ENCODE measurements at regions not wholly inside any gene's neighbourhood (a gene's known extent, or its start where the extent isn't known, plus 50 kb on each side); places are given as distances from the start of the nearest gene placed in this dataset.

GRCh38 chr3:76652524-76652923 lies 387.4 kb upstream of the ROBO2 start:
- TF ChIP-seq, protein P1, sequence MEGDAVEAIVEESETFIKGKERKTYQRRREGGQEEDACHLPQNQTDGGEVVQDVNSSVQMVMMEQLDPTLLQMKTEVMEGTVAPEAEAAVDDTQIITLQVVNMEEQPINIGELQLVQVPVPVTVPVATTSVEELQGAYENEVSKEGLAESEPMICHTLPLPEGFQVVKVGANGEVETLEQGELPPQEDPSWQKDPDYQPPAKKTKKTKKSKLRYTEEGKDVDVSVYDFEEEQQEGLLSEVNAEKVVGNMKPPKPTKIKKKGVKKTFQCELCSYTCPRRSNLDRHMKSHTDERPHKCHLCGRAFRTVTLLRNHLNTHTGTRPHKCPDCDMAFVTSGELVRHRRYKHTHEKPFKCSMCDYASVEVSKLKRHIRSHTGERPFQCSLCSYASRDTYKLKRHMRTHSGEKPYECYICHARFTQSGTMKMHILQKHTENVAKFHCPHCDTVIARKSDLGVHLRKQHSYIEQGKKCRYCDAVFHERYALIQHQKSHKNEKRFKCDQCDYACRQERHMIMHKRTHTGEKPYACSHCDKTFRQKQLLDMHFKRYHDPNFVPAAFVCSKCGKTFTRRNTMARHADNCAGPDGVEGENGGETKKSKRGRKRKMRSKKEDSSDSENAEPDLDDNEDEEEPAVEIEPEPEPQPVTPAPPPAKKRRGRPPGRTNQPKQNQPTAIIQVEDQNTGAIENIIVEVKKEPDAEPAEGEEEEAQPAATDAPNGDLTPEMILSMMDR (IDR thresholded peaks at IDR 0.05): no peak
- TF ChIP-seq TCF7L2 (IDR thresholded peaks at IDR 0.05; ENCODE audit: low read depth, low read length) (no peak), POLR2AphosphoS5 (IDR thresholded peaks at IDR 0.05; ENCODE audit: low read depth, low read length) (no peak), REST (IDR thresholded peaks at IDR 0.05; ENCODE audit: insufficient read depth in 1 of 2, low read depth in 2 of 2, low read length in 1 of 2) (no peak), SIN3A (IDR thresholded peaks at IDR 0.05; ENCODE audit: borderline replicate concordance, insufficient read depth, low read depth, low read length) (no peak)
- in situ Hi-C loops (cut with HindIII; ENCODE audit: low pct_unique_long_range_greater_than_20kb, low sequenced_read_pairs) (no loop called here), intact Hi-C loops (cut with micrococcal nuclease; ENCODE audit: unreplicated experiment) (no loop called here)
- no peaks in the 10 kb centered on the region for H3K27me3 ChIP-seq (ENCODE audit: control insufficient read depth, insufficient read depth, low read length)
- no peak overlapping the region for H3K4me3 ChIP-seq (ENCODE audit: low read depth in 2 of 2, low read length in 2 of 2)
- no peaks in the 10 kb centered on the region for H3K36me3 ChIP-seq (ENCODE audit: control insufficient read depth, insufficient read depth, low read length)
- H3K27ac ChIP-seq (ENCODE audit: low read length): no peak overlapping the region
- ATAC-seq (no peak), DNase-seq (ENCODE audit: low read depth, low spot score) (no peak)
- H3K9me3 ChIP-seq (ENCODE audit: control insufficient read depth, insufficient read depth, low read depth, low read length): no peaks in the 10 kb centered on the region
- no TSS peak for BruUV-seq (replicated peaks)
- no peaks in the 10 kb centered on the region for H3K4me1 ChIP-seq (ENCODE audit: control insufficient read depth, insufficient read depth, low read length)
- CTCF ChIA-PET: no interaction called here
- POLR2A ChIA-PET: no interaction called here

GRCh38 chr3:76653640-76654251 lies 386.2 kb upstream of the ROBO2 start:
- no TSS peak for BruUV-seq (replicated peaks)
- ChIA-PET POLR2A (no interaction called here), CTCF (no interaction called here)
- intact Hi-C loops (cut with micrococcal nuclease; ENCODE audit: unreplicated experiment) (no loop called here), in situ Hi-C loops (cut with HindIII; ENCODE audit: low pct_unique_long_range_greater_than_20kb, low sequenced_read_pairs) (no loop called here)
- no peaks in the 10 kb centered on the region for H3K9me3 ChIP-seq (ENCODE audit: control insufficient read depth, insufficient read depth, low read depth, low read length)
- no peak overlapping the region for H3K27ac ChIP-seq (ENCODE audit: low read length)
- TF ChIP-seq REST (IDR thresholded peaks at IDR 0.05; ENCODE audit: insufficient read depth in 1 of 2, low read depth in 2 of 2, low read length in 1 of 2): no peak
- TF ChIP-seq, protein P1 (IDR thresholded peaks at IDR 0.05): no peak
- no peak for TF ChIP-seq POLR2AphosphoS5 (IDR thresholded peaks at IDR 0.05; ENCODE audit: low read depth, low read length)
- TF ChIP-seq SIN3A (IDR thresholded peaks at IDR 0.05; ENCODE audit: borderline replicate concordance, insufficient read depth, low read depth, low read length): no peak
- TF ChIP-seq TCF7L2 (IDR thresholded peaks at IDR 0.05; ENCODE audit: low read depth, low read length): no peak
- H3K4me3 ChIP-seq (ENCODE audit: low read depth in 2 of 2, low read length in 2 of 2): no peak overlapping the region
- DNase-seq (ENCODE audit: low read depth, low spot score) (no peak), ATAC-seq (no peak)
- H3K36me3 ChIP-seq (ENCODE audit: control insufficient read depth, insufficient read depth, low read length): no peaks in the 10 kb centered on the region
- H3K4me1 ChIP-seq (ENCODE audit: control insufficient read depth, insufficient read depth, low read length): no peaks in the 10 kb centered on the region
- H3K27me3 ChIP-seq (ENCODE audit: control insufficient read depth, insufficient read depth, low read length): no peaks in the 10 kb centered on the region

Measured in Panc1 (cell line).